HCT116 (cell line): ENCODE measurements at regions not wholly inside any gene's neighbourhood (a gene's known extent, or its start where the extent isn't known, plus 50 kb on each side); places are given as distances from the start of the nearest gene placed in this dataset.

Experiments
- ATAC-seq: fragments of 200-7000 bp; cut with Tn5 transposase; 2 replicates; pipeline ENCODE4 v1.9.1; 2020; ENCODE audit warnings: mild to moderate bottlenecking, moderate library complexity
- BruUV-seq: library from RNA; stranded (reverse); fragments of 400-500 nt; replicated peaks from 2 replicates; lab custom pipeline; 2021; lab: Mats Ljungman, UMichigan
- CTCF ChIA-PET: fragments of 300-600 bp; sonication (Branson Sonifier 250); formaldehyde crosslinking; loops from one replicate; lab custom pipeline; 2021; ENCODE audit warnings: antibody characterized with exemption; lab: Charles Lee
- POLR2A ChIA-PET: fragments of 300-600, 350-600 bp; sonication (Branson Sonifier 250); formaldehyde crosslinking; loops from one replicate; lab custom pipeline; 2021; ENCODE audit warnings: antibody characterized with exemption; lab: Charles Lee
- RAD21 ChIA-PET, 2 experiments: fragments of 300-600 bp; sonication (Branson Sonifier 250); formaldehyde crosslinking; loops; one replicate each; lab custom pipeline; 2023; ENCODE audit warnings: low total read pairs in 2 of 2; ENCODE audit not compliant: uncharacterized antibody in 2 of 2, unreplicated experiment in 2 of 2, low non-redundant PET in 1 of 2; lab: Charles Lee
- DNase-seq: peaks from one replicate; pipeline ENCODE4 v3.0.0-alpha.2; 2010; ENCODE audit warnings: low read depth, low spot score
- H2AFZ ChIP-seq: fragments of 200-600 bp; shearing (Covaris generic), sonication (generic); 2 replicates; pipeline ENCODE4 v1.6.1; 2017; ENCODE audit warnings: low read depth, mixed run types, mixed read lengths, antibody characterized with exemption, low read length; ENCODE audit not compliant: poor library complexity, severe bottlenecking
- H3K27ac ChIP-seq: 2 replicates; pipeline ENCODE4 v1.5.1; 2012; ENCODE audit warnings: low read depth, low read length
- H3K27me3 ChIP-seq: fragments of 200-600 bp; sonication (generic); 2 replicates; pipeline ENCODE4 v1.6.1; 2016; ENCODE audit warnings: mixed run types, low read length, mixed read lengths; ENCODE audit not compliant: insufficient read depth
- H3K36me3 ChIP-seq, 2 experiments: fragments of 200-500 bp in 1 of 2; fragments of 200-600 bp in 1 of 2; sonication (Bioruptor generic) in 1 of 2; sonication (generic) in 1 of 2; 2 replicates each; pipeline versions ENCODE4 v1.5.1 to v1.6.1; 2014 to 2016; ENCODE audit warnings: low read length in 2 of 2, inconsistent platforms in 1 of 2, mixed read lengths in 1 of 2, mixed run types in 1 of 2; ENCODE audit not compliant: insufficient read depth in 2 of 2, control insufficient read depth in 1 of 2
- H3K4me1 ChIP-seq, 2 experiments: fragments of 200-600 bp in 1 of 2; sonication (generic) in 1 of 2; 2 replicates each; pipeline versions ENCODE4 v1.5.1 to v1.6.1; 2012 to 2017; ENCODE audit warnings: low read length in 2 of 2, inconsistent platforms in 1 of 2, mild to moderate bottlenecking in 1 of 2, mixed read lengths in 1 of 2, mixed run types in 1 of 2, moderate library complexity in 1 of 2; ENCODE audit not compliant: insufficient read depth in 2 of 2, control insufficient read depth in 1 of 2
- H3K4me2 ChIP-seq: fragments of 200-600 bp; sonication (generic); 2 replicates; pipeline ENCODE4 v1.6.1; 2017; ENCODE audit warnings: mixed run types, low read length, mixed read lengths
- H3K4me3 ChIP-seq, 2 experiments: fragments of 200-600 bp in 1 of 2; sonication (generic) in 1 of 2; replicated peaks in 1 of 2; 2 replicates each; pipeline ENCODE4 v1.5.1; 2011 to 2016; ENCODE audit warnings: low read length in 2 of 2, control low read depth in 1 of 2, low read depth in 1 of 2, mild to moderate bottlenecking in 1 of 2, mixed read lengths in 1 of 2, mixed run types in 1 of 2
- H3K79me2 ChIP-seq: fragments of 200-600 bp; sonication (generic); 2 replicates; pipeline ENCODE4 v1.6.1; 2017; ENCODE audit warnings: mild to moderate bottlenecking, mixed run types, low read length, moderate library complexity, mixed read lengths; ENCODE audit not compliant: insufficient read depth
- H3K9ac ChIP-seq: fragments of 200-600 bp; sonication (generic); 2 replicates; pipeline ENCODE4 v1.6.1; 2016; ENCODE audit warnings: low read length, mixed read lengths
- H3K9me2 ChIP-seq: fragments of 200-600 bp; sonication (generic), shearing (Covaris generic); 2 replicates; pipeline ENCODE4 v1.6.1; 2017; ENCODE audit warnings: mixed run types, mild to moderate bottlenecking, moderate library complexity; ENCODE audit not compliant: insufficient read depth
- H3K9me3 ChIP-seq, 2 experiments: fragments of 200-500 bp in 1 of 2; fragments of 200-600 bp in 1 of 2; sonication (Bioruptor generic) in 1 of 2; sonication (generic) in 1 of 2; 2 replicates each; pipeline ENCODE4 v1.6.1; 2014 to 2017; ENCODE audit warnings: low read length in 2 of 2, mixed read lengths in 2 of 2, inconsistent platforms in 1 of 2, low read depth in 1 of 2, mild to moderate bottlenecking in 1 of 2, mixed run types in 1 of 2, moderate library complexity in 1 of 2; ENCODE audit not compliant: control insufficient read depth in 1 of 2, insufficient read depth in 1 of 2
- H4K20me1 ChIP-seq: fragments of 200-600 bp; sonication (generic), shearing (Covaris generic); 2 replicates; pipeline ENCODE4 v1.6.1; 2017; ENCODE audit warnings: mixed run types, mild to moderate bottlenecking, moderate library complexity; ENCODE audit not compliant: insufficient read depth
- CEBPB ChIP-seq: IDR thresholded peaks from 2 replicates; pipeline ENCODE4 v1.6.1; 2012; ENCODE audit warnings: low read depth
- EGR1 ChIP-seq: IDR thresholded peaks from 2 replicates; pipeline ENCODE4 v1.6.1; 2012; ENCODE audit warnings: low read depth
- ELF1 ChIP-seq: IDR thresholded peaks from 2 replicates; pipeline ENCODE4 v1.6.1; 2012; ENCODE audit warnings: low read depth, borderline replicate concordance
- EZH2 ChIP-seq: fragments of 200-600 bp; sonication (generic); IDR thresholded peaks from 2 replicates; pipeline ENCODE4 v1.6.1; 2017; ENCODE audit warnings: antibody characterized with exemption, mixed run types
- EZH2phosphoT487 ChIP-seq: fragments of 200-600 bp; IDR thresholded peaks from 2 replicates; pipeline ENCODE4 v1.6.1; 2018; ENCODE audit warnings: antibody characterized with exemption, borderline replicate concordance
- FOSL1 ChIP-seq: IDR thresholded peaks from 2 replicates; pipeline ENCODE4 v1.6.1; 2012; ENCODE audit warnings: low read depth
- JUND ChIP-seq: IDR thresholded peaks from 2 replicates; pipeline ENCODE4 v1.6.1; 2012
- POLR2A ChIP-seq: IDR thresholded peaks from 2 replicates; pipeline ENCODE4 v1.7.0; 2011; ENCODE audit warnings: borderline replicate concordance; ENCODE audit not compliant: insufficient read depth, insufficient read length; ENCODE audit errors: extremely low read depth
- POLR2AphosphoS5 ChIP-seq: IDR thresholded peaks from 2 replicates; pipeline ENCODE4 v1.6.1; 2011; ENCODE audit warnings: mild to moderate bottlenecking, low read depth, low read length, moderate library complexity
- REST ChIP-seq: IDR thresholded peaks from 2 replicates; pipeline ENCODE4 v1.6.1; 2012; ENCODE audit warnings: low read depth
- SIN3A ChIP-seq: IDR thresholded peaks from 2 replicates; pipeline ENCODE4 v1.6.1; 2012; ENCODE audit warnings: low read depth
- SP1 ChIP-seq: IDR thresholded peaks from 2 replicates; pipeline ENCODE4 v1.6.1; 2012; ENCODE audit warnings: low read depth
- SRF ChIP-seq: IDR thresholded peaks from 2 replicates; pipeline ENCODE4 v1.6.1; 2012; ENCODE audit warnings: low read depth
- TCF7L2 ChIP-seq: IDR thresholded peaks from 2 replicates; pipeline ENCODE4 v1.7.0; 2011; ENCODE audit warnings: borderline replicate concordance, inconsistent platforms; ENCODE audit not compliant: insufficient read depth, insufficient read length; ENCODE audit errors: extremely low read depth
- YY1 ChIP-seq: IDR thresholded peaks from 2 replicates; pipeline ENCODE4 v1.6.1; 2011; ENCODE audit warnings: low read length, low read depth, moderate library complexity, mild to moderate bottlenecking; ENCODE audit not compliant: insufficient replicate concordance; ENCODE audit errors: extremely low read depth
- ZBTB33 ChIP-seq: IDR thresholded peaks from 2 replicates; pipeline ENCODE4 v1.6.1; 2011; ENCODE audit warnings: mild to moderate bottlenecking, low read length, moderate library complexity; ENCODE audit not compliant: insufficient replicate concordance; ENCODE audit errors: extremely low read depth
- ZFX ChIP-seq: fragments of 450-650 bp; IDR thresholded peaks from 2 replicates; pipeline ENCODE4 v1.6.1; 2017
- ZNF274 ChIP-seq: fragments of 200-500 bp; sonication (Bioruptor generic); IDR thresholded peaks from 2 replicates; pipeline ENCODE4 v1.6.1; 2014; ENCODE audit warnings: mild to moderate bottlenecking, low read depth, low read length, inconsistent platforms
- intact Hi-C: fragments of 100-400 bp; cut with micrococcal nuclease; formaldehyde crosslinking; loops from 2 replicates; pipeline ENCODE4 v1.10.0; 2022
- TF ChIP-seq, protein P1 (sequence below): IDR thresholded peaks from 2 replicates; pipeline ENCODE4 v1.6.1; 2012
- TF ChIP-seq, protein P2 (sequence below), 3 experiments: fragments of 200-600 bp in 1 of 3; sonication (generic) in 1 of 3; IDR thresholded peaks in 2 of 3; conservative IDR thresholded peaks in 1 of 3; 2 replicates each; pipeline ENCODE4 v1.5.1; 2012 to 2017; ENCODE audit warnings: low read depth in 2 of 3, low read length in 2 of 3, antibody characterized with exemption in 1 of 3, borderline replicate concordance in 1 of 3, control low read depth in 1 of 3, mild to moderate bottlenecking in 1 of 3, mixed read lengths in 1 of 3, mixed run types in 1 of 3, moderate library complexity in 1 of 3; ENCODE audit not compliant: insufficient read depth in 1 of 3

DNA sequence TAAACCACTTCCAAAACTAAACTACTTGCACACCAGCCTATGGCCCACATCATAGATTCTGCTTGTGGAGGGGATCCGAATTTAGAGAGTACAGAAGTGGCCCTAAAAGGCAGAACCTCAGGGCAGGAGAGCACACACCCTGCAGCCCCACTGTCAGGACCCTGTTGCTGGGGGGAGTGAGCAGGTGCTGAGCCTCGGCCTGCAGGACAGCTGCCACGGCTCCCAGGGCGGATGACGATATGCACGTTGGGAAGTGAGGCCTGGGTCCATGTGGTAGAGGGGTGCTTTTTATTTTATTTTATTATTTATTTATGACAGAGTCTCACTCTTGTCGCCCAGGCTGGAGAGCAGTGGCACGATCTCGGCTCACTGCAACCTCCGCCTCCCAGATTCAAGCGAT is 73.5 kb downstream of the TNFAIP2 start:
- TF ChIP-seq ZFX, result no peak
- no peak for TF ChIP-seq EZH2phosphoT487
- TF ChIP-seq ZBTB33, result no peak
- TF ChIP-seq CEBPB, result no peak
- TF ChIP-seq ELF1, result no peak
- TF ChIP-seq EZH2, result no peak
- TF ChIP-seq POLR2A, result no peak
- TF ChIP-seq JUND, result no peak
- no peak for TF ChIP-seq SP1
- TF ChIP-seq YY1, result no peak
- TF ChIP-seq EGR1, result no peak
- TF ChIP-seq, protein P1, sequence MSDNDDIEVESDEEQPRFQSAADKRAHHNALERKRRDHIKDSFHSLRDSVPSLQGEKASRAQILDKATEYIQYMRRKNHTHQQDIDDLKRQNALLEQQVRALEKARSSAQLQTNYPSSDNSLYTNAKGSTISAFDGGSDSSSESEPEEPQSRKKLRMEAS, result no peak
- TF ChIP-seq SIN3A, result no peak
- TF ChIP-seq FOSL1, result no peak
- TF ChIP-seq POLR2AphosphoS5, result no peak
- no peak for TF ChIP-seq TCF7L2
- TF ChIP-seq, protein P2, sequence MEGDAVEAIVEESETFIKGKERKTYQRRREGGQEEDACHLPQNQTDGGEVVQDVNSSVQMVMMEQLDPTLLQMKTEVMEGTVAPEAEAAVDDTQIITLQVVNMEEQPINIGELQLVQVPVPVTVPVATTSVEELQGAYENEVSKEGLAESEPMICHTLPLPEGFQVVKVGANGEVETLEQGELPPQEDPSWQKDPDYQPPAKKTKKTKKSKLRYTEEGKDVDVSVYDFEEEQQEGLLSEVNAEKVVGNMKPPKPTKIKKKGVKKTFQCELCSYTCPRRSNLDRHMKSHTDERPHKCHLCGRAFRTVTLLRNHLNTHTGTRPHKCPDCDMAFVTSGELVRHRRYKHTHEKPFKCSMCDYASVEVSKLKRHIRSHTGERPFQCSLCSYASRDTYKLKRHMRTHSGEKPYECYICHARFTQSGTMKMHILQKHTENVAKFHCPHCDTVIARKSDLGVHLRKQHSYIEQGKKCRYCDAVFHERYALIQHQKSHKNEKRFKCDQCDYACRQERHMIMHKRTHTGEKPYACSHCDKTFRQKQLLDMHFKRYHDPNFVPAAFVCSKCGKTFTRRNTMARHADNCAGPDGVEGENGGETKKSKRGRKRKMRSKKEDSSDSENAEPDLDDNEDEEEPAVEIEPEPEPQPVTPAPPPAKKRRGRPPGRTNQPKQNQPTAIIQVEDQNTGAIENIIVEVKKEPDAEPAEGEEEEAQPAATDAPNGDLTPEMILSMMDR (IDR thresholded peaks at IDR 0.05 in 2 of 3, conservative IDR thresholded peaks at IDR 0.05 in 1 of 3; ENCODE audit: borderline replicate concordance in 1 of 3, insufficient read depth in 1 of 3, low read depth in 2 of 3, low read length in 2 of 3), result no peak
- no peak for TF ChIP-seq REST
- TF ChIP-seq ZNF274, result no peak
- TF ChIP-seq SRF, result no peak
- TF ChIP-seq, all 23 proteins: peak for 0
- ATAC-seq, result no peak
- DNase-seq, result no peak
- Histone ChIP-seq H3K9me2 (no peaks in the 10 kb centered on the region), H3K79me2 (no peaks in the 10 kb centered on the region), H3K9me3 (peaks cover 2 to 3% of the 10 kb centered on the region in 2 experiments; a peak in 1 of 4 replicates), H3K4me2 (no peak overlapping the region), H2AFZ (no peak overlapping the region), H3K27ac (no peak overlapping the region), H3K4me1 (no peaks in the 10 kb centered on the region), H3K4me3 (no peak overlapping the region), H3K9ac (no peak overlapping the region), H3K27me3 (no peaks in the 10 kb centered on the region), H4K20me1 (no peaks in the 10 kb centered on the region), H3K36me3 (no peaks in the 10 kb centered on the region)
- CTCF ChIA-PET, result no interaction called here
- no TSS peak for BruUV-seq
- intact Hi-C loops, result no loop called here
- RAD21 ChIA-PET, result no interaction called here
- POLR2A ChIA-PET, result no interaction called here
